Lower leg skin (tissue), 4 donors: ENCODE measurements at regions not wholly inside any gene's neighbourhood (a gene's known extent, or its start where the extent isn't known, plus 50 kb on each side); places are given as distances from the start of the nearest gene placed in this dataset.

ENCODE experiments used
- DNase-seq, 2 donors: peaks; one replicate each; pipeline ENCODE4 v3.0.0-alpha.2; 2019; ENCODE audit warnings: low spot score in 2 of 2
- H3K4me3 ChIP-seq: fragments of 200-600 bp; sonication (generic); 2 replicates; pipeline ENCODE4 v1.5.1; 2017; ENCODE audit warnings: mild to moderate bottlenecking, low read depth; ENCODE audit not compliant: poor library complexity, severe bottlenecking
- POLR2A ChIP-seq, 2 donors: fragments of 450-650 bp; IDR thresholded peaks; one replicate each; pipeline ENCODE4 v1.6.1; 2016 to 2017; ENCODE audit warnings: antibody characterized with exemption in 2 of 2, mild to moderate bottlenecking in 1 of 2, moderate library complexity in 1 of 2
- WGBS, 2 donors: methylation state at CpG; one replicate each; pipeline ENCODE4 v1.1.5; 2018; 5-methylcytosine and 5-hydroxymethylcytosine counted together
- intact Hi-C: fragments of 100-400 bp; cut with DNase I; formaldehyde crosslinking; loops from one replicate; pipeline ENCODE4 v1.15.0; 2023; ENCODE audit warnings: low total_unique reads
- TF ChIP-seq, protein P1 (sequence below), 3 donors: fragments of 450-650 bp; IDR thresholded peaks; one replicate each; pipeline ENCODE4 v1.5.1; 2016; ENCODE audit warnings: antibody characterized with exemption in 3 of 3, mild to moderate bottlenecking in 3 of 3, moderate library complexity in 2 of 3

DNA sequence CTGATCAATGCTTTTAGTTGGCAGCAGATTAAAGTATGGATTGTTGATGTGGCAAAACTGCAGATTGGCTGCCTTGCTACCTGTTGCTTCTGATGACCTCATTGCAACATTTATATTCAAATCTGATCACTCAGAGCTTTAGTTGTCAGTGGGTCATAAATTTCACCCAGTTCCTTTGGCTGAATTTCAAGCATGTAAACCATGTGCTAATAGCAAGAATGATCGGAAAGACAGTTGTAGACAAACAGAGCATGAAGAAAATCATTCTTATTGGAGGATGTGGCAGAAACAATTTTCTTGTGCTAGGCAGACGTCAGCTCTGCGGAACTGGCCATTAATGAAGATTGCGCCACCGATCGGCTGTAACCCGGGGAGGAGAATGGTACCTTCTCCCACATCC lies 346.6 kb upstream of the EEF2KMT start:
- intact Hi-C loops: no loop called here

DNA sequence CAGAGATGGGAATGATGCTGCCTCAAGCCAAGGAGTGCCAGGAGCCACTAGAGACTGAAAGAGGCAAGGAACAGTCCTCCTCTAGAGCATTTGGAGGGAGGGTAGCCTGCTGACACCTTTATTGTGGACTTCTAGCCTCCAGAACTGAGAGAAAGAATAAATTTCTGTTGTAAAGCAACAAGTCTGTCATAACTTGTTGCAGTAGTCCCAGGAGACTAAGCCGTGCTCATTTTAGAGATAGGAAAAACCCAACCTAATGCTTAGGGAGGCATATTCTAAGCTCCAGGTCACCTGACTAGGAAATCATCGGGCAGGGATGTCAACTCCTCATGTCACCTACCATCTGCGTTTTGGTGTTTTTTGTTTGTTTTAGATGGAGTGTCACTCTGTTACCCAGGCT lies 345.4 kb upstream of the EEF2KMT start:
- intact Hi-C loops: no loop called here
- WGBS, 2 donors: 87 to 88% methylated on average over 3 of the region's 3 CpGs

More for the DNA sequence above, 346.6 kb upstream of the EEF2KMT start:
- TF ChIP-seq, protein P1, sequence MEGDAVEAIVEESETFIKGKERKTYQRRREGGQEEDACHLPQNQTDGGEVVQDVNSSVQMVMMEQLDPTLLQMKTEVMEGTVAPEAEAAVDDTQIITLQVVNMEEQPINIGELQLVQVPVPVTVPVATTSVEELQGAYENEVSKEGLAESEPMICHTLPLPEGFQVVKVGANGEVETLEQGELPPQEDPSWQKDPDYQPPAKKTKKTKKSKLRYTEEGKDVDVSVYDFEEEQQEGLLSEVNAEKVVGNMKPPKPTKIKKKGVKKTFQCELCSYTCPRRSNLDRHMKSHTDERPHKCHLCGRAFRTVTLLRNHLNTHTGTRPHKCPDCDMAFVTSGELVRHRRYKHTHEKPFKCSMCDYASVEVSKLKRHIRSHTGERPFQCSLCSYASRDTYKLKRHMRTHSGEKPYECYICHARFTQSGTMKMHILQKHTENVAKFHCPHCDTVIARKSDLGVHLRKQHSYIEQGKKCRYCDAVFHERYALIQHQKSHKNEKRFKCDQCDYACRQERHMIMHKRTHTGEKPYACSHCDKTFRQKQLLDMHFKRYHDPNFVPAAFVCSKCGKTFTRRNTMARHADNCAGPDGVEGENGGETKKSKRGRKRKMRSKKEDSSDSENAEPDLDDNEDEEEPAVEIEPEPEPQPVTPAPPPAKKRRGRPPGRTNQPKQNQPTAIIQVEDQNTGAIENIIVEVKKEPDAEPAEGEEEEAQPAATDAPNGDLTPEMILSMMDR (IDR thresholded peaks at IDR 0.05): no peak
- TF ChIP-seq POLR2A (IDR thresholded peaks at IDR 0.05): no peak
- no peak overlapping the region for H3K4me3 ChIP-seq
- DNase-seq: no peak
- 50 to 56% methylated on average over 7 of the region's 7 CpGs for WGBS, 2 donors

DNA sequence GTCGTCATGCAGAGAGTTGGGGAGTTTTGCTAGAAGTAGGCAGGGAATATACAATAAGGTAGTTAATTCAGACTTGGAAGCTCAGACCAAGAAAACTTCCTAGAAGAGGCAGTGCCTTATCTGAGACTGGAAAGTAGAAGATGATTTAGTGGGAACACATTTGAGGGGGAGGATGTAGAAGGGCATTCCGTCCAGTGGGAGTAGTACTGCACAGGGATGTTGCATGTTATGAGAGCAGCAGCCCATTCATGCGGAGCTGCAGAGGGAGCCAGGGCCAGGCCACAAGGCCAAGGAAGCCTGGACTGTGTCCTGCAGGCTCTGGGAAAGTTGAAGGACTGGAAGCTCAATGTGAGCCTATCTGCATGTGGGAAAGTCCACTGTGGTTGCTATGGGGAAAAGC lies 344.5 kb upstream of the EEF2KMT start:
- H3K4me3 ChIP-seq: no peak overlapping the region
- no peak for DNase-seq
- no peak for TF ChIP-seq POLR2A (IDR thresholded peaks at IDR 0.05)
- TF ChIP-seq, protein P1 (IDR thresholded peaks at IDR 0.05): no peak
- intact Hi-C loops: no loop called here
- 75 to 79% methylated on average over 3 of the region's 3 CpGs for WGBS, 2 donors

More for the DNA sequence above, 345.4 kb upstream of the EEF2KMT start:
- no peak for DNase-seq
- no peak overlapping the region for H3K4me3 ChIP-seq
- TF ChIP-seq, protein P1 (IDR thresholded peaks at IDR 0.05): no peak
- no peak for TF ChIP-seq POLR2A (IDR thresholded peaks at IDR 0.05)

DNA sequence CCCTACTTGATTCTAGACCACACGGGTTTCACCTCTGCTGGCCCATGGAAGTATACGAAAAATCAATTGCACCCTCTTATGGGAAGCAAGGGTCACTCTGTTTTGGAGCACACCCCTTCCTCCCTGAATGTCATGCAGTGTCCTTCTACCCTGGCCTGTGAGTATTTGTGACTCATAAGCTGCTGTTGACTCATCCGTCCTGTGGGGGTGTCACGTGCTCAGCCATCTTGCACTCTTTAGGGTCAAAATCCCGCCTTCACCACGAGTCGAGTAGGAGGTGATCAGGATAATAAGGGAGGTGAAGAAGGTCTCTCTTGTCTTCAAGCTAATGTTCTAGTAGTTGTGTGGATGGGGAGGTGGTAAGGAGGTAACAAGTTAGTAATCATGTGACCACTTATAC lies 341.0 kb upstream of the EEF2KMT start:
- 85 to 88% methylated on average over 7 of the region's 7 CpGs for WGBS, 2 donors
- intact Hi-C loops: no loop called here
- no peak overlapping the region for H3K4me3 ChIP-seq
- TF ChIP-seq, protein P1 (IDR thresholded peaks at IDR 0.05): no peak
- no peak for TF ChIP-seq POLR2A (IDR thresholded peaks at IDR 0.05)
- DNase-seq: no peak

DNA sequence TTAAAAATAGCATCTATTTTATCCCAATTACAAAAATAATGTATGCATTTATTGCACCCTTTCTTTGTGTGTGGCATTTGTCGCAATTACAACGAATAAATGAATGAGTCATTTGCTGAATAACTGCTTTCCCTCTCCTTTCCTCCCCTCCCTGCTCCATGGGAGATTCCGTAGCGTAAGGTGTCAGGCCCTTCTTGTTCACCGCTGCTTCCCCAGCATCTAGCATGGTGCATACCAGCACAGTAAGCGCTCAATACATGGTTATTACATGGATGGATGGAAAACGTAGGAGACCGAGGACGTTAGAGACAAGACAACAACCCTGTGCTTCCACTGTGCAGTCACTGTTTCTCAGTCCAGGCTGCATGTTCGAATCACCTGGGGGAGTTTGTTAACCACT lies 336.0 kb upstream of the EEF2KMT start:
- DNase-seq: no peak
- 68 to 88% methylated on average over 10 of the region's 10 CpGs for WGBS, 2 donors
- TF ChIP-seq, protein P1 (IDR thresholded peaks at IDR 0.05): no peak
- no peak for TF ChIP-seq POLR2A (IDR thresholded peaks at IDR 0.05)
- no peak overlapping the region for H3K4me3 ChIP-seq
- intact Hi-C loops: no loop called here

DNA sequence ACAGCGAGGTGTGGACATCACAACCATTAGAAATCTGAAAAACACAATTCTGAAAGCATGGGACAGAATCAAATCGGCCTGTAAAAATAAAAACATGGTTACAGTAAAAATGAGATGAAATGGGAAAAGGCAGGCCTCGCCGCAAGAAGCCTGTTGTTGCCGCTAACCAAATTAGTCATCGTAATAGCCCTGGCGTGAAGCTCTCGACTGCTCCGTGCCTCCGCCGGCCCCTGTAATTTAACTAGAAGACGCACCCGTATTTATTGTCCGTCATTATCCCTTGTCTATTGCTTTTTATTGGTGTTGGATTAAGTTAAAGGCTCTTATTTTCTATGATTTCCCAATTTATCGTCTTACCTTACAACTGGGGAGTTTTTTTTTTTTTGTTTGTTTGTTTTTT lies 334.6 kb upstream of the EEF2KMT start:
- no peak for DNase-seq
- no peak overlapping the region for H3K4me3 ChIP-seq
- intact Hi-C loops: no loop called here
- WGBS, 2 donors: 65 to 72% methylated on average over 15 of the region's 15 CpGs
- TF ChIP-seq, protein P1 (IDR thresholded peaks at IDR 0.05): no peak
- no peak for TF ChIP-seq POLR2A (IDR thresholded peaks at IDR 0.05)
